ENCODE measurements at regions not wholly inside any gene's neighbourhood (a gene's known extent, or its start where the extent isn't known, plus 50 kb on each side); places are given as distances from the start of the nearest gene placed in this dataset.

- no peak for TF ChIP-seq POLR2AphosphoS5 (IDR thresholded peaks at IDR 0.05; ENCODE audit: borderline replicate concordance, low read depth, low read length)
- no peak for TF ChIP-seq EZH2 (IDR thresholded peaks at IDR 0.05)
- TF ChIP-seq FOXP2 (optimal IDR thresholded peaks at IDR 0.05; ENCODE audit: control extremely low read depth, extremely low read length, insufficient read depth) = no peak
- H3K9ac ChIP-seq (ENCODE audit: insufficient read length) = no peak overlapping the region
- no peak overlapping the region for H3K4me3 ChIP-seq
- no peak for DNase-seq (ENCODE audit: low read depth, low spot score)
- H3K27ac ChIP-seq = no peak overlapping the region
- H3K36me3 ChIP-seq (ENCODE audit: insufficient read depth, low read length) = no peaks in the 10 kb centered on the region
- H3K9me3 ChIP-seq (ENCODE audit: low read depth, low read length) = no peaks in the 10 kb centered on the region
Measured at GRCh38 chr1:74818241-74818640, 85.3 kb downstream of the TYW3 start.

GRCh38 chr1:74818661-74819456 is 85.9 kb downstream of the TYW3 start:
- no peaks in the 10 kb centered on the region for H3K36me3 ChIP-seq (ENCODE audit: insufficient read depth, low read length)
- H3K4me3 ChIP-seq = no peak overlapping the region
- TF ChIP-seq EZH2 (IDR thresholded peaks at IDR 0.05) = no peak
- TF ChIP-seq FOXP2 (optimal IDR thresholded peaks at IDR 0.05; ENCODE audit: control extremely low read depth, extremely low read length, insufficient read depth) = no peak
- TF ChIP-seq POLR2AphosphoS5 (IDR thresholded peaks at IDR 0.05; ENCODE audit: borderline replicate concordance, low read depth, low read length) = no peak
- no peak overlapping the region for H3K9ac ChIP-seq (ENCODE audit: insufficient read length)
- DNase-seq (ENCODE audit: low read depth, low spot score) = no peak
- H3K27ac ChIP-seq = no peak overlapping the region
- no peaks in the 10 kb centered on the region for H3K9me3 ChIP-seq (ENCODE audit: low read depth, low read length)

GRCh38 chr1:74822851-74823401 is 90.0 kb downstream of the TYW3 start:
- H3K9ac ChIP-seq (ENCODE audit: insufficient read length) = no peak overlapping the region
- no peak for DNase-seq (ENCODE audit: low read depth, low spot score)
- H3K27ac ChIP-seq = peak overlapping the region; percentile 26; the same call in 1 of the 2 replicates

GRCh38 chr1:74824497-74825107 is 91.7 kb downstream of the TYW3 start:
- H3K36me3 ChIP-seq (ENCODE audit: insufficient read depth, low read length) = no peaks in the 10 kb centered on the region

More at GRCh38 chr1:74822851-74823401, 90.0 kb downstream of the TYW3 start:
- H3K4me3 ChIP-seq = no peak overlapping the region
- no peaks in the 10 kb centered on the region for H3K36me3 ChIP-seq (ENCODE audit: insufficient read depth, low read length)
- no peak for TF ChIP-seq EZH2 (IDR thresholded peaks at IDR 0.05)
- no peaks in the 10 kb centered on the region for H3K9me3 ChIP-seq (ENCODE audit: low read depth, low read length)

GRCh38 chr1:74830766-74831165 is 97.8 kb downstream of the TYW3 start:
- peak; percentile 78 for DNase-seq (ENCODE audit: low read depth, low spot score)

More at GRCh38 chr1:74824497-74825107, 91.7 kb downstream of the TYW3 start:
- Histone ChIP-seq H3K9ac (ENCODE audit: insufficient read length) (no peak overlapping the region), H3K27ac (no peak overlapping the region), H3K9me3 (ENCODE audit: low read depth, low read length) (no peaks in the 10 kb centered on the region), H3K4me3 (no peak overlapping the region)
- TF ChIP-seq EZH2 (IDR thresholded peaks at IDR 0.05) = no peak
- TF ChIP-seq FOXP2 (optimal IDR thresholded peaks at IDR 0.05; ENCODE audit: control extremely low read depth, extremely low read length, insufficient read depth) = no peak
- TF ChIP-seq POLR2AphosphoS5 (IDR thresholded peaks at IDR 0.05; ENCODE audit: borderline replicate concordance, low read depth, low read length) = no peak
- DNase-seq (ENCODE audit: low read depth, low spot score) = no peak

GRCh38 chr1:74834261-74834660 is 101.3 kb downstream of the TYW3 start:
- Histone ChIP-seq H3K9me3 (ENCODE audit: low read depth, low read length) (no peaks in the 10 kb centered on the region), H3K27ac (no peak overlapping the region), H3K4me3 (no peak overlapping the region), H3K9ac (ENCODE audit: insufficient read length) (no peak overlapping the region), H3K36me3 (ENCODE audit: insufficient read depth, low read length) (no peaks in the 10 kb centered on the region)
- DNase-seq (ENCODE audit: low read depth, low spot score) = no peak
- no peak for TF ChIP-seq POLR2AphosphoS5 (IDR thresholded peaks at IDR 0.05; ENCODE audit: borderline replicate concordance, low read depth, low read length)

More at GRCh38 chr1:74830766-74831165, 97.8 kb downstream of the TYW3 start:
- Histone ChIP-seq H3K4me3 (peak overlapping the region; percentile 60), H3K27ac (peak overlapping the region; percentile 72; the same call in 1 of the 2 replicates), H3K9ac (ENCODE audit: insufficient read length) (no peak overlapping the region), H3K9me3 (ENCODE audit: low read depth, low read length) (no peaks in the 10 kb centered on the region), H3K36me3 (ENCODE audit: insufficient read depth, low read length) (no peaks in the 10 kb centered on the region)
- TF ChIP-seq EZH2 (IDR thresholded peaks at IDR 0.05) = no peak
- TF ChIP-seq FOXP2 (optimal IDR thresholded peaks at IDR 0.05; ENCODE audit: control extremely low read depth, extremely low read length, insufficient read depth) = no peak
- peak; percentile 58; the same call in 1 of the 2 replicates for TF ChIP-seq POLR2AphosphoS5 (IDR thresholded peaks at IDR 0.05; ENCODE audit: borderline replicate concordance, low read depth, low read length)

GRCh38 chr1:74835051-74835450 is 102.1 kb downstream of the TYW3 start:
- Histone ChIP-seq H3K27ac (no peak overlapping the region), H3K9ac (ENCODE audit: insufficient read length) (no peak overlapping the region), H3K36me3 (ENCODE audit: insufficient read depth, low read length) (no peaks in the 10 kb centered on the region), H3K4me3 (no peak overlapping the region), H3K9me3 (ENCODE audit: low read depth, low read length) (no peaks in the 10 kb centered on the region)
- DNase-seq (ENCODE audit: low read depth, low spot score) = no peak
- no peak for TF ChIP-seq POLR2AphosphoS5 (IDR thresholded peaks at IDR 0.05; ENCODE audit: borderline replicate concordance, low read depth, low read length)
- TF ChIP-seq FOXP2 (optimal IDR thresholded peaks at IDR 0.05; ENCODE audit: control extremely low read depth, extremely low read length, insufficient read depth) = no peak
- TF ChIP-seq EZH2 (IDR thresholded peaks at IDR 0.05) = no peak

GRCh38 chr1:74842726-74843125 is 109.8 kb downstream of the TYW3 start:
- no peaks in the 10 kb centered on the region for H3K36me3 ChIP-seq (ENCODE audit: insufficient read depth, low read length)
- TF ChIP-seq FOXP2 (optimal IDR thresholded peaks at IDR 0.05; ENCODE audit: control extremely low read depth, extremely low read length, insufficient read depth) = no peak
- no peak for TF ChIP-seq EZH2 (IDR thresholded peaks at IDR 0.05)
- no peak for TF ChIP-seq POLR2AphosphoS5 (IDR thresholded peaks at IDR 0.05; ENCODE audit: borderline replicate concordance, low read depth, low read length)
- no peak for DNase-seq (ENCODE audit: low read depth, low spot score)
- H3K27ac ChIP-seq = no peak overlapping the region
- H3K9me3 ChIP-seq (ENCODE audit: low read depth, low read length) = no peaks in the 10 kb centered on the region
- H3K4me3 ChIP-seq = no peak overlapping the region
- H3K9ac ChIP-seq (ENCODE audit: insufficient read length) = no peak overlapping the region
